ENCODE measurements at regions not wholly inside any gene's neighbourhood (a gene's known extent, or its start where the extent isn't known, plus 50 kb on each side); places are given as distances from the start of the nearest gene placed in this dataset.
"Not testable (repeated sequence)": the region's sequence is repeated elsewhere in the genome, so short reads cannot be mapped to it uniquely, and the experiment has no call there.

DNA sequence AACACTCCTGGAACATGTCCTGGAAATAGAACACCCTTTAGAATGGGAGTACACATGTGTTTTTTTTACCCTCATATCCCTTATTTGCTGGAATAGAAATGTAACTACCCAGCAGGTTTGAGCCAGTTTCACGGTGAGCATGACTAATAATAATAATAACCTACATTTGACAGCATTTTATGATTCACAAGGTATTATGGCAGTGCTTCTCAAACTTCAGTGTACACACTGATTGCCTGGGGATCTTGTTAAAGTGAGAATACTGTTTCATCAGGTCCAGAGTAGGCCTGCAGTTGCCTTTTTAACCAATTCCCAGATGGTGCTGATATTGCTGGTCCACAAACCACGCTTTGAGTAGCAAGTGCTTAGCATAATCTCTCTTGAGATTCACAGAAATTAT is 63.9 kb downstream of the NFKBIZ start:
- H3K36me3 Mint-ChIP-seq (ENCODE audit: insufficient read depth) = no peaks in the 10 kb centered on the region
- TF ChIP-seq, protein P1, sequence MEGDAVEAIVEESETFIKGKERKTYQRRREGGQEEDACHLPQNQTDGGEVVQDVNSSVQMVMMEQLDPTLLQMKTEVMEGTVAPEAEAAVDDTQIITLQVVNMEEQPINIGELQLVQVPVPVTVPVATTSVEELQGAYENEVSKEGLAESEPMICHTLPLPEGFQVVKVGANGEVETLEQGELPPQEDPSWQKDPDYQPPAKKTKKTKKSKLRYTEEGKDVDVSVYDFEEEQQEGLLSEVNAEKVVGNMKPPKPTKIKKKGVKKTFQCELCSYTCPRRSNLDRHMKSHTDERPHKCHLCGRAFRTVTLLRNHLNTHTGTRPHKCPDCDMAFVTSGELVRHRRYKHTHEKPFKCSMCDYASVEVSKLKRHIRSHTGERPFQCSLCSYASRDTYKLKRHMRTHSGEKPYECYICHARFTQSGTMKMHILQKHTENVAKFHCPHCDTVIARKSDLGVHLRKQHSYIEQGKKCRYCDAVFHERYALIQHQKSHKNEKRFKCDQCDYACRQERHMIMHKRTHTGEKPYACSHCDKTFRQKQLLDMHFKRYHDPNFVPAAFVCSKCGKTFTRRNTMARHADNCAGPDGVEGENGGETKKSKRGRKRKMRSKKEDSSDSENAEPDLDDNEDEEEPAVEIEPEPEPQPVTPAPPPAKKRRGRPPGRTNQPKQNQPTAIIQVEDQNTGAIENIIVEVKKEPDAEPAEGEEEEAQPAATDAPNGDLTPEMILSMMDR (IDR thresholded peaks at IDR 0.05; ENCODE audit: unreplicated experiment) = no peak
- H3K9me3 Mint-ChIP-seq (ENCODE audit: low read depth) = peaks cover 8% of the 10 kb centered on the region
- H3K4me1 Mint-ChIP-seq (ENCODE audit: low read depth) = no peaks in the 10 kb centered on the region
- H3K4me3 Mint-ChIP-seq (ENCODE audit: low read depth) = no peak overlapping the region
- no peak overlapping the region for H3K27ac Mint-ChIP-seq
- DNase-seq (ENCODE audit: low spot score, unreplicated experiment) = no peak
- no peaks in the 10 kb centered on the region for H3K27me3 Mint-ChIP-seq

DNA sequence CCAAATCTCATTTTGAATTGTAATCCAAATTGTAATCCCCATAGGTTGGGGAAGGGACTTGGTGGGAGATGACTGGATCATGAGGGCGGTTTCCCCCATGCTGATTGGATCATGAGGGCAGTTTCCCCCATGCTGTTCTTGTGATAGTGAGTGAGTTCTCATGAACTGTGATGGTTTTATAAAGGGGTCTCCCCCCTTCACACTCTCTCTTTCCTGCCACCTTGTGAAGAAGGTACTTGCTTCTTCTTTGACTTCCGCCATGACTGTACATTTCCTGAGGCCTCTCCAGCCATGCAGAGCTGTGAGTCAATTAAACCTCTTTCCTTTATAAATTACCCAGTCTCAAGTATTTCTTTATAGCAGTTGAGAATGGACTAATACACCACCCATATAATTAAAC is 68.4 kb downstream of the NFKBIZ start:
- not testable (repeated sequence) for H3K27ac Mint-ChIP-seq; H3K27me3 Mint-ChIP-seq; H3K4me3 Mint-ChIP-seq (ENCODE audit: low read depth); H3K36me3 Mint-ChIP-seq (ENCODE audit: insufficient read depth); H3K4me1 Mint-ChIP-seq (ENCODE audit: low read depth); DNase-seq (ENCODE audit: low spot score, unreplicated experiment)
- H3K9me3 Mint-ChIP-seq (ENCODE audit: low read depth) = peaks cover 40% of the 10 kb centered on the region

DNA sequence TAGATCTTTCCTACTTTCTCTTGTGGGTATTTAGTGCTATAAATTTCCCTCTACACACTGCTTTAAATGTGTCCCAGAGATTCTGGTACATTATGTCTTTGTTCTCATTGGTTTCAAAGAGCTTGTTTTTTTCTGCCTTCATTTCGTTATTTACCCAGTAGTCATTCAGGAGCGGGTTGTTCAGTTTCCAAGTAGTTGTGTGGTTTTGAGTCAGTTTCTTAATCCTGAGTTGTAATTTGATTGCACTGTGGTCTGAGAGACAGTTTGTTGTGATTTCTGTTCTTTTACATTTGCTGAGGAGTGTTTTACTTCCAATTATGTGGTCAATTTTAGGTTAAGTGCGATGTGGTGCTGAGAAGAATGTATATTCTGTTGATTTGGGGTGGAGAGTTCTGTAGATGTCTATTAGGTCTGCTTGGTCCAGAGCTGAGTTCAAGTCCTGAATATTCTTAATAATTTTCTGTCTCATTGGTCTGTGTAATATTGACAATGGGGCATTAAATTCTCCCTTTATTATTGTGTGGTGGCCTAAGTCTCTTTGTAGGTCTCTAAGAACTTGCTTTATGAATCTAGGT is 72.9 kb downstream of the NFKBIZ start:
- H3K27me3 Mint-ChIP-seq; H3K36me3 Mint-ChIP-seq (ENCODE audit: insufficient read depth); H3K4me3 Mint-ChIP-seq (ENCODE audit: low read depth); DNase-seq (ENCODE audit: low spot score, unreplicated experiment): not testable (repeated sequence)
- Mint-ChIP-seq H3K9me3 (ENCODE audit: low read depth) (peaks cover 45% of the 10 kb centered on the region), H3K4me1 (ENCODE audit: low read depth) (peaks cover 14% of the 10 kb centered on the region), H3K27ac (peak overlapping the region; percentile 12)

DNA sequence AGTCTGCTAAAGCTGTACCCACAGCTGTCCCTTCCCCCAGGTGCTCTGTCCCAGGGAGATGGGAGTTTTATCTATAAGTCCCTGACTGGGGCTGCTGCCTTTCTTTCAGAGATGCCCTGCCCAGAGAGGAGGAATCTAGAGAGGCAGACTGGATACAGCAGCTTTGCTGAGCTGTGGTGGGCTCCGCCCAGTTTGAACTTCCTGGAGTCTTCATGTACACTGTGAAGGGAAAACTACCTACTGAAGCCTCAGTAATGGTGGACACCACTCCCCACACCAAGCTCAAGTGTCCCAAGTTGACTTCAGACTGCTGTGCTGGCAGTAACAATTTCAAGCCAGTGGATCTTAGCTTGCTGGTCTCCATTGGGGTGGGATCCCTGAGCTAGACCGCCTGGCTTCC is 75.3 kb downstream of the NFKBIZ start:
- H3K4me1 Mint-ChIP-seq (ENCODE audit: low read depth) = peaks cover 14% of the 10 kb centered on the region
- H3K36me3 Mint-ChIP-seq (ENCODE audit: insufficient read depth); DNase-seq (ENCODE audit: low spot score, unreplicated experiment): not testable (repeated sequence)

DNA sequence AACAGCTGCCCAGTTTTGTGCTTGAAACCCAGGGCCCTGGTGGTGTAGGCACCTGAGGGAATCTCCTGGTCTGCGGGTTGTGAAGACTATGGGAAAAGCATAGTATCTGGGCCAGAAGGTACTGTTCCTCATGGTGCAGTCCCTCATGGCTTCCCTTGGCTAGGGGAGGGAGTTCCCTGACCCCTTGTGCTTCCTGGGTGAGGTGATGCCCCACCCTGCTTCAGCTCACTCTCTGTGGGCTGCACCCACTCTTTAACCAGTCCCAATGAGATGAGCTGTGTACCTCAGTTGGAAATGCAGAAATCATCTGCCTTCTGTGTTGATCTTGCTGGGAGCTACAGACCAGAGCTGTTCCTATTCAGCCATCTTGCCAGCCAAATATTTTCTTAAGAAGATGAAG is 75.8 kb downstream of the NFKBIZ start:
- not testable (repeated sequence) for H3K27me3 Mint-ChIP-seq; DNase-seq (ENCODE audit: low spot score, unreplicated experiment); H3K36me3 Mint-ChIP-seq (ENCODE audit: insufficient read depth)
- Mint-ChIP-seq H3K27ac (peak overlapping the region; percentile 45), H3K4me1 (ENCODE audit: low read depth) (peaks cover 14% of the 10 kb centered on the region), H3K9me3 (ENCODE audit: low read depth) (peaks cover 29% of the 10 kb centered on the region), H3K4me3 (ENCODE audit: low read depth) (peak overlapping the region; percentile 1)

More for the DNA sequence above, 75.3 kb downstream of the NFKBIZ start:
- not testable (repeated sequence) for H3K27me3 Mint-ChIP-seq; H3K4me3 Mint-ChIP-seq (ENCODE audit: low read depth); H3K27ac Mint-ChIP-seq
- H3K9me3 Mint-ChIP-seq (ENCODE audit: low read depth) = peaks cover 34% of the 10 kb centered on the region

DNA sequence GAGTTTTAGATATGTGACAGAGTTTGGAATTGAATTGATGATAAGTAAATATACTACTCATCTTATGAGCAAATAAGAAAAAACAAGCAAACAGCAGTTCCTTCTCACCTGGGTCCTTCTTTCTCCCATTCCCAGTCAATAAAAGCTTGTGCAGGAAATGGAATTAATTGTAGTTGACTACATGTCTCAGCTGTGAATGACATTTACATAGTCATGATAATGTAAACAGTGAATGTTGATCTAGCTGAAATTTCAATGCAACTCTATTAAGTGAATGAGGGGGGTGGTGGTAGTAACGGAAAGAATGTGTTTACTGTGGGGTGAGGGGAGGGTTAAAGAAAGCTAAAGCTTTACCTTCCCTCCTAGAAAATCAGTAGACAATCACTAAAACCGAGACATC is 76.2 kb downstream of the NFKBIZ start:
- Mint-ChIP-seq H3K9me3 (ENCODE audit: low read depth) (peaks cover 26% of the 10 kb centered on the region), H3K27me3 (peaks cover 4% of the 10 kb centered on the region), H3K36me3 (ENCODE audit: insufficient read depth) (peaks cover 5% of the 10 kb centered on the region), H3K4me3 (ENCODE audit: low read depth) (peak overlapping the region; percentile 1), H3K4me1 (ENCODE audit: low read depth) (peaks cover 14% of the 10 kb centered on the region), H3K27ac (peak overlapping the region; percentile 45)
- TF ChIP-seq, protein P1 (IDR thresholded peaks at IDR 0.05; ENCODE audit: unreplicated experiment) = no peak
- no peak for DNase-seq (ENCODE audit: low spot score, unreplicated experiment)

DNA sequence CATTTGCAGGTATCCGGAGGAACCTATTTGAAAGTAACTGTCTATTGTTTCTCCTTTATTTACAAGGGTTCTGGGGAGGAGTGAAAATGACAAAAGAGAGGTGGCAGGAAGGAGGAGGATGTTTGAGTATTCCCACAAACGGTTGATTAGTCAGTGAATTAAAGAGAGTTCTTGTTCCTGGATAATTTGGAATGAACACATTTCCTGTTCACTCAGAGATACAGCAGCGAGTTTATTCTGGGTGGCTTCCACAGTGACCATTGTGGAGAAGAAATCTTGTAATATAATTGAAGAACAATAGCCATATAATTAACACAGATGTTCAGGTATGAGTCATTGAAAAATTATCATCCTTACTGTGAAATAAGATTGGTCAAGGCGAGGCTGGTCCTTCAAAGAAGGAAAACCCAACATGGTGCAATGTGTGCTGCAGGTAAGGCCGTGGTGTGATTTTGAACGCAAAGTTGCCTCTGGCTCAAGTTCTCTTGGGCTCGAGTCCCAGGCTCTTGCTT is 77.3 kb downstream of the NFKBIZ start:
- H3K27me3 Mint-ChIP-seq = peaks cover 4% of the 10 kb centered on the region
- H3K9me3 Mint-ChIP-seq (ENCODE audit: low read depth) = peaks cover 16% of the 10 kb centered on the region
- TF ChIP-seq, protein P1 (IDR thresholded peaks at IDR 0.05; ENCODE audit: unreplicated experiment) = no peak
- no peak for DNase-seq (ENCODE audit: low spot score, unreplicated experiment)
- peaks cover 5% of the 10 kb centered on the region for H3K36me3 Mint-ChIP-seq (ENCODE audit: insufficient read depth)
- H3K4me1 Mint-ChIP-seq (ENCODE audit: low read depth) = peaks cover 14% of the 10 kb centered on the region
- no peak overlapping the region for H3K4me3 Mint-ChIP-seq (ENCODE audit: low read depth)
- H3K27ac Mint-ChIP-seq = no peak overlapping the region

Measured in progenitor cell of endocrine pancreas (in vitro differentiated cells).